Left lung (tissue), 4 donors: ENCODE measurements at regions not wholly inside any gene's neighbourhood (a gene's known extent, or its start where the extent isn't known, plus 50 kb on each side); places are given as distances from the start of the nearest gene placed in this dataset.
A peak's percentile ranks its signal among the peaks of the same experiment; 100 is the strongest.

Experiments used
- ATAC-seq: fragments of 200-7000 bp; cut with Tn5 transposase; one replicate; pipeline ENCODE4 v1.9.1; 2020; ENCODE audit warnings: moderate library complexity
- DNase-seq, 4 donors: peaks; one replicate each; pipeline ENCODE4 v3.0.0-alpha.2; 2013 to 2020
- H3K27ac ChIP-seq, 2 donors: fragments of 200-600 bp; sonication (generic) in 1 of 2; one replicate each; pipeline versions ENCODE4 v1.5.0 to v1.8.0; 2020 to 2021
- H3K27me3 ChIP-seq, 2 donors: fragments of 200-600 bp; sonication (generic) in 1 of 2; one replicate each; pipeline versions ENCODE4 v1.5.0 to v1.8.0; 2020 to 2021
- H3K36me3 ChIP-seq, 2 donors: fragments of 200-600 bp; sonication (generic) in 1 of 2; one replicate each; pipeline versions ENCODE4 v1.5.0 to v1.8.0; 2020 to 2021
- H3K4me1 ChIP-seq, 2 donors: fragments of 200-600 bp; one replicate each; pipeline ENCODE4 v1.8.0; 2021
- H3K4me3 ChIP-seq, 2 donors: fragments of 200-600 bp; sonication (generic) in 1 of 2; one replicate each; pipeline versions ENCODE4 v1.5.0 to v1.8.0; 2020 to 2021; ENCODE audit warnings: mild to moderate bottlenecking in 1 of 2
- H3K9me3 ChIP-seq, 2 donors: fragments of 200-600 bp; sonication (generic) in 1 of 2; one replicate each; pipeline versions ENCODE4 v1.5.0 to v1.8.0; 2020 to 2021
- CTCF ChIP-seq, 2 donors: fragments of 200-600 bp; sonication (generic) in 1 of 2; IDR thresholded peaks; one replicate each; pipeline versions ENCODE4 v1.5.0 to v1.8.0; 2021; ENCODE audit warnings: antibody characterized with exemption in 2 of 2
- intact Hi-C, 2 donors: fragments of 100-400 bp; cut with DNase I; formaldehyde crosslinking; loops; one replicate each; pipeline versions ENCODE4 v1.11.2 to v1.14.2; 2022
- donor health status: DM: no; HTN: yes; CAD: no.
- donor health status: DM: no; HTN: no; CAD: no.

- no peak for ATAC-seq
- no peak for DNase-seq
- H3K27me3 ChIP-seq, result no peaks in the 10 kb centered on the region
- H3K27ac ChIP-seq, result no peak overlapping the region
- TF ChIP-seq CTCF (IDR thresholded peaks at IDR 0.05), result no peak
- no peaks in the 10 kb centered on the region for H3K9me3 ChIP-seq
- peaks cover 4 to 19% of the 10 kb centered on the region in 2 donors for H3K4me1 ChIP-seq
- H3K4me3 ChIP-seq, result no peak overlapping the region
- no peaks in the 10 kb centered on the region for H3K36me3 ChIP-seq
- intact Hi-C loops, result no loop called here
These were observed 68.1 kb upstream of the SPOCK1 start for GRCh38 chr5:137567226-137567625.

GRCh38 chr5:137566780-137567179, 67.7 kb upstream of the SPOCK1 start:
- no peak for ATAC-seq
- intact Hi-C loops, result no loop called here
- Histone ChIP-seq H3K9me3 (no peaks in the 10 kb centered on the region), H3K4me3 (no peak overlapping the region), H3K27me3 (no peaks in the 10 kb centered on the region), H3K36me3 (no peaks in the 10 kb centered on the region), H3K4me1 (peaks cover 4 to 19% of the 10 kb centered on the region in 2 donors), H3K27ac (no peak overlapping the region)
- TF ChIP-seq CTCF (IDR thresholded peaks at IDR 0.05), result no peak
- no peak for DNase-seq

- Histone ChIP-seq H3K4me3 (no peak overlapping the region), H3K9me3 (no peaks in the 10 kb centered on the region), H3K27ac (no peak overlapping the region), H3K36me3 (no peaks in the 10 kb centered on the region), H3K4me1 (peaks cover 4 to 19% of the 10 kb centered on the region in 2 donors), H3K27me3 (no peaks in the 10 kb centered on the region)
- TF ChIP-seq CTCF (IDR thresholded peaks at IDR 0.05), result no peak
- ATAC-seq, result peak; percentile 8
- no peak for DNase-seq
- intact Hi-C loops, result no loop called here
These were observed 67.0 kb upstream of the SPOCK1 start for GRCh38 chr5:137566118-137566541.

- intact Hi-C loops, result no loop called here
- no peaks in the 10 kb centered on the region for H3K27me3 ChIP-seq
- no peaks in the 10 kb centered on the region for H3K36me3 ChIP-seq
- no peak overlapping the region for H3K4me3 ChIP-seq
- H3K4me1 ChIP-seq, result peaks cover 4 to 19% of the 10 kb centered on the region in 2 donors
- no peak for TF ChIP-seq CTCF (IDR thresholded peaks at IDR 0.05)
- H3K27ac ChIP-seq, result no peak overlapping the region
- no peaks in the 10 kb centered on the region for H3K9me3 ChIP-seq
- no peak for DNase-seq
- ATAC-seq, result no peak
These were observed 66.3 kb upstream of the SPOCK1 start for GRCh38 chr5:137565450-137565849.

- H3K9me3 ChIP-seq, result no peaks in the 10 kb centered on the region
- H3K36me3 ChIP-seq, result no peaks in the 10 kb centered on the region
- H3K27me3 ChIP-seq, result no peaks in the 10 kb centered on the region
- H3K4me1 ChIP-seq, result peaks cover 4 to 19% of the 10 kb centered on the region in 2 donors
- no peak overlapping the region for H3K27ac ChIP-seq
- no peak for DNase-seq
- no peak for TF ChIP-seq CTCF (IDR thresholded peaks at IDR 0.05)
- H3K4me3 ChIP-seq, result no peak overlapping the region
- peak; percentile 21 for ATAC-seq
- intact Hi-C loops, result no loop called here
These were observed 65.4 kb upstream of the SPOCK1 start for GRCh38 chr5:137564398-137564961.
